GM12872 (cell line): ENCODE measurements at regions not wholly inside any gene's neighbourhood (a gene's known extent, or its start where the extent isn't known, plus 50 kb on each side); places are given as distances from the start of the nearest gene placed in this dataset.

Experiments used
- CTCF ChIP-seq: IDR thresholded peaks from 3 replicates; pipeline ENCODE4 v1.5.1; 2011; ENCODE audit warnings: low read depth, mild to moderate bottlenecking, low read length, moderate library complexity; ENCODE audit not compliant: insufficient read depth

- TF ChIP-seq CTCF = no peak
These were observed 110.7 kb upstream of the CXCL14 start for GRCh38 chr5:135689506-135689905.

DNA sequence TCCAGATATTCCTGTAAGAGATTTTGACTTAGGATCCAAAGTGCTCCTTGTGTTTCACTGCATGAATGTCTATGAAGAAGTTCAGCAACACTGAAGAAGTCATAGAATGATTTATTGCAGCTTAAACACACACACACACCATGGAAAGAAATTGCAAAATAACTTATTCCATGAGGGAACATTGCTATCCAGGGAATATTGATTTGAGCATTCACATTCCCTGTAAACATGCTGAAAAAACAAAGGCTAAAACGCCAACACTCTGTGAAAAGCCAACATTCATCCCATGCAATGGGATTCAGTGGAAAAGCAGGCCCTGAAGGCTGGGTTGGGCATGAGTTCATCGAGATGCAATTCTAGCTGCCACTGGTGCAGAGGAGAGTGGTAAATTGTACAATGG lies 109.6 kb upstream of the CXCL14 start:
- TF ChIP-seq CTCF = no peak

DNA sequence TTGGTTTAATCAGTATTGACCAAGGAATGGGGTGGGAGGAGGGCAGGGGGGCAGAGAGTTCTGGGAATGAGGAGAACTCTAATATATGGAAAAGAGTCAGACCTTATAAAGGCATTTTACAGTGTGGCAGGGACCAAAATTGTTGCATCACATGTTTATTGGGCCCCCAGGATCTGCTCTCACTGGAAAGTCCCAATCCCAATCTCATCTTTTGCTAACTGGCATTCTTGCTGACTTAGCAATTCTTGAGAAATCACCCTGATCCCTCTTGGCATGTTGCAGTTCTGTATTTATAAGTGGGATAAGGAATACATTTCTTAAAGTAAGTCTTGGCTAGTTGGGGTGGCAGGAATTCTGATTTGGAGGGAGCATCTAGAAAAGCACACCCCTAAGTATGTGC lies 104.4 kb upstream of the CXCL14 start:
- TF ChIP-seq CTCF = no peak

- TF ChIP-seq CTCF = no peak
These were observed 101.9 kb upstream of the CXCL14 start for GRCh38 chr5:135680713-135681112.

- no peak for TF ChIP-seq CTCF
These were observed 100.0 kb upstream of the CXCL14 start for GRCh38 chr5:135678640-135679268.

DNA sequence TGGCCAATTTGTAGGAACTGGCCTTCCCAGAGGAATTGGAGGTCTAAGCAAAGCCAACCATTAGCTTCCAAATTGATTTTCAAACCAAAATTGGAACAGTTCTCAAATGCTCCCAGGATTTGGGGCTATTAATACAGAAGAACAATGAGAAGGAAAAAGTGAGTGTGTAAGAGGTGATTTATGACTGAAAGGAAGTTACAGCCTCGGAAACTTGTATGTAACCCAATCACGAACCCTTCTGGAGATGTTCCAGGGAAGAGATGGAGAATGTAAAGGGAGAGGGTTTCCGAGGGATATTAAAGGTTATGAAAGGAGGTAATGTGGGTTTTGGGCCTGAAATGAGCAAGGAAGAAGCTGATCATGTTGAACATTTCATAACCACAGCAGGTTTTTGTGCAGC lies 93.2 kb upstream of the CXCL14 start:
- no peak for TF ChIP-seq CTCF

DNA sequence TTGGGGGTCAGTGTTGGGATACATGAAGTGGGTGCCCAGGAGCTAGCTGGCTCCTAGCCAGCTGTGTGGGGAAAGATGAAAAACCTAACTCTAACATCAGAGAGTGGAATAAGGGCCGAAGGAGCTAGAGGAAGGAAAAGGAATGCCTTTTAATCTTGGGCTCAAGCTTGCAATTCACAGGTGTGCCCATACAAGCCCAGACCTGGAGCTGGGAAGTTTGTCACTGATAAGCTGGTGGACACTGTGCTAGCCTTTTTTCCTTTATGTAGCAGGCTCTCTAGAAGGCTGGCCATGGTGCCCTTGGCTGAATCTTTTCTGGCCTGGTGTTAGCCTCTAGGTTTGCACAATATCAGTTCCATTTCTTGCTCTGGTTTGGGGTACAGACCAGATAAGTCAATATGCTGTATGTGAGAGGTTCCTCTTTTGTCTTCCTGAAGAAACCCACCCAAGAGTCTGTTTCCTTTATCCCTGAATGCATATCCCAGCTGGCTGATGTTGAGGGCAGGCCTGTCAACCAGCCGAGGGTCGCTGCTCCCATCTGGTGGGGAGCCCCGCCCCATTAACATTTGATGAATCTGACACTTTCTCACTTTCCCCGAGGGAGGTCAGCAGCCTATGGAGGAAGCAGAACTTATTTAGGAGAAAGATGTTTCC lies 92.4 kb upstream of the CXCL14 start:
- no peak for TF ChIP-seq CTCF
